ENCODE measurements at regions not wholly inside any gene's neighbourhood (a gene's known extent, or its start where the extent isn't known, plus 50 kb on each side); places are given as distances from the start of the nearest gene placed in this dataset.

- TF ChIP-seq MXI1 (IDR thresholded peaks at IDR 0.05; ENCODE audit: low read depth, low read length) (no peak), POLR2A (IDR thresholded peaks at IDR 0.05; ENCODE audit: low read depth, low read length) (no peak), CTCF (IDR thresholded peaks at IDR 0.05 in 2 of 3, conservative IDR thresholded peaks at IDR 0.05 in 1 of 3; ENCODE audit: control insufficient read depth in 2 of 3, extremely low read depth in 1 of 3, insufficient read depth in 1 of 3, low read depth in 3 of 3, low read length in 3 of 3) (no peak), HDAC2 (IDR thresholded peaks at IDR 0.05) (no peak), IKZF2 (IDR thresholded peaks at IDR 0.05) (peak; percentile 82 to 83), POLR2AphosphoS5 (IDR thresholded peaks at IDR 0.05; ENCODE audit: low read length) (no peak), USF2 (IDR thresholded peaks at IDR 0.05; ENCODE audit: borderline replicate concordance, low read depth, low read length) (no peak), NR2F1 (conservative IDR thresholded peaks at IDR 0.05) (peak; percentile 45; the same call in 1 of the 2 replicates), ZNF24 (IDR thresholded peaks at IDR 0.05) (no peak), E2F4 (IDR thresholded peaks at IDR 0.05; ENCODE audit: low read depth, low read length) (no peak), USF1 (IDR thresholded peaks at IDR 0.05; ENCODE audit: borderline replicate concordance, extremely low read length, insufficient read depth, low read depth, low read length) (no peak)
Observed at GRCh38 chr2:13545320-13545719, 828.6 kb downstream of the TRIB2 start.
